ENCODE measurements at regions not wholly inside any gene's neighbourhood (a gene's known extent, or its start where the extent isn't known, plus 50 kb on each side); places are given as distances from the start of the nearest gene placed in this dataset.

GRCh38 chr5:34500236-34500847, 155.8 kb upstream of the RAI14 start:
- no peak overlapping the region for H3K4me3 ChIP-seq (ENCODE audit: low read depth in 1 of 5, low read length in 5 of 5)
- H3K9ac ChIP-seq (ENCODE audit: low read length in 5 of 5) = no peak overlapping the region
- no peaks in the 10 kb centered on the region for H3K9me3 ChIP-seq (ENCODE audit: control insufficient read depth in 5 of 5, low read length in 5 of 5)
- peaks cover 0 to 18% (median 6%) of the 10 kb centered on the region in 5 donors for H3K27me3 ChIP-seq (ENCODE audit: control insufficient read depth in 5 of 5, insufficient read depth in 4 of 5, low read length in 5 of 5)
- no peaks in the 10 kb centered on the region for H3K36me3 ChIP-seq (ENCODE audit: control insufficient read depth in 5 of 5, insufficient read depth in 5 of 5, low read length in 5 of 5)
- peaks cover 9 to 52% (median 48%) of the 10 kb centered on the region in 5 donors for H3K4me1 ChIP-seq (ENCODE audit: control insufficient read depth in 5 of 5, insufficient read depth in 5 of 5, low read length in 5 of 5)
- no peak overlapping the region for H3K27ac ChIP-seq (ENCODE audit: low read depth, low read length)

- peaks cover 0 to 18% (median 6%) of the 10 kb centered on the region in 5 donors for H3K27me3 ChIP-seq (ENCODE audit: control insufficient read depth in 5 of 5, insufficient read depth in 4 of 5, low read length in 5 of 5)
- no peak overlapping the region for H3K9ac ChIP-seq (ENCODE audit: low read length in 5 of 5)
- peaks cover 0 to 3% (median 0%) of the 10 kb centered on the region in 5 donors for H3K9me3 ChIP-seq (ENCODE audit: control insufficient read depth in 5 of 5, low read length in 5 of 5)
- peaks cover 9 to 50% (median 47%) of the 10 kb centered on the region in 5 donors for H3K4me1 ChIP-seq (ENCODE audit: control insufficient read depth in 5 of 5, insufficient read depth in 5 of 5, low read length in 5 of 5)
- H3K36me3 ChIP-seq (ENCODE audit: control insufficient read depth in 5 of 5, insufficient read depth in 5 of 5, low read length in 5 of 5) = no peaks in the 10 kb centered on the region
- H3K4me3 ChIP-seq (ENCODE audit: low read depth in 1 of 5, low read length in 5 of 5) = no peak overlapping the region
- no peak overlapping the region for H3K27ac ChIP-seq (ENCODE audit: low read depth, low read length)
These were observed 155.1 kb upstream of the RAI14 start for GRCh38 chr5:34501016-34501415.

GRCh38 chr5:34501840-34502239, 154.3 kb upstream of the RAI14 start:
- Histone ChIP-seq H3K9ac (ENCODE audit: low read length in 5 of 5) (no peak overlapping the region), H3K27ac (ENCODE audit: low read depth, low read length) (no peak overlapping the region), H3K36me3 (ENCODE audit: control insufficient read depth in 5 of 5, insufficient read depth in 5 of 5, low read length in 5 of 5) (no peaks in the 10 kb centered on the region), H3K27me3 (ENCODE audit: control insufficient read depth in 5 of 5, insufficient read depth in 4 of 5, low read length in 5 of 5) (peaks cover 0 to 18% (median 6%) of the 10 kb centered on the region in 5 donors), H3K9me3 (ENCODE audit: control insufficient read depth in 5 of 5, low read length in 5 of 5) (peaks cover 0 to 3% (median 0%) of the 10 kb centered on the region in 5 donors), H3K4me3 (ENCODE audit: low read depth in 1 of 5, low read length in 5 of 5) (no peak overlapping the region), H3K4me1 (ENCODE audit: control insufficient read depth in 5 of 5, insufficient read depth in 5 of 5, low read length in 5 of 5) (peaks cover 9 to 42% (median 39%) of the 10 kb centered on the region in 5 donors)

- Histone ChIP-seq H3K4me3 (ENCODE audit: low read depth in 1 of 5, low read length in 5 of 5) (no peak overlapping the region), H3K27ac (ENCODE audit: low read depth, low read length) (no peak overlapping the region), H3K27me3 (ENCODE audit: control insufficient read depth in 5 of 5, insufficient read depth in 4 of 5, low read length in 5 of 5) (peaks cover 0 to 18% (median 6%) of the 10 kb centered on the region in 5 donors), H3K9me3 (ENCODE audit: control insufficient read depth in 5 of 5, low read length in 5 of 5) (peaks cover 0 to 3% (median 0%) of the 10 kb centered on the region in 5 donors), H3K9ac (ENCODE audit: low read length in 5 of 5) (no peak overlapping the region), H3K4me1 (ENCODE audit: control insufficient read depth in 5 of 5, insufficient read depth in 5 of 5, low read length in 5 of 5) (peaks cover 9 to 35% (median 31%) of the 10 kb centered on the region in 5 donors), H3K36me3 (ENCODE audit: control insufficient read depth in 5 of 5, insufficient read depth in 5 of 5, low read length in 5 of 5) (no peaks in the 10 kb centered on the region)
These were observed 153.5 kb upstream of the RAI14 start for GRCh38 chr5:34502581-34502980.

- H3K4me3 ChIP-seq (ENCODE audit: low read depth in 1 of 5, low read length in 5 of 5) = peak overlapping the region in 1 of 5 donors; percentile 8
- H3K27me3 ChIP-seq (ENCODE audit: control insufficient read depth in 5 of 5, insufficient read depth in 4 of 5, low read length in 5 of 5) = peaks cover 0 to 22% (median 6%) of the 10 kb centered on the region in 5 donors
- H3K36me3 ChIP-seq (ENCODE audit: control insufficient read depth in 5 of 5, insufficient read depth in 5 of 5, low read length in 5 of 5) = no peaks in the 10 kb centered on the region
- no peak overlapping the region for H3K27ac ChIP-seq (ENCODE audit: low read depth, low read length)
- H3K9ac ChIP-seq (ENCODE audit: low read length in 5 of 5) = no peak overlapping the region
- H3K4me1 ChIP-seq (ENCODE audit: control insufficient read depth in 5 of 5, insufficient read depth in 5 of 5, low read length in 5 of 5) = peaks cover 8 to 31% (median 24%) of the 10 kb centered on the region in 5 donors
- peaks cover 0 to 8% (median 0%) of the 10 kb centered on the region in 5 donors for H3K9me3 ChIP-seq (ENCODE audit: control insufficient read depth in 5 of 5, low read length in 5 of 5)
These were observed 152.5 kb upstream of the RAI14 start for GRCh38 chr5:34503379-34504253.

GRCh38 chr5:34504967-34505366, 151.2 kb upstream of the RAI14 start:
- no peak overlapping the region for H3K27ac ChIP-seq (ENCODE audit: low read depth, low read length)
- peaks cover 0 to 8% (median 0%) of the 10 kb centered on the region in 5 donors for H3K9me3 ChIP-seq (ENCODE audit: control insufficient read depth in 5 of 5, low read length in 5 of 5)

GRCh38 chr5:34505731-34506130, 150.4 kb upstream of the RAI14 start:
- Histone ChIP-seq H3K4me1 (ENCODE audit: control insufficient read depth in 5 of 5, insufficient read depth in 5 of 5, low read length in 5 of 5) (peaks cover 3 to 21% (median 17%) of the 10 kb centered on the region in 5 donors), H3K27me3 (ENCODE audit: control insufficient read depth in 5 of 5, insufficient read depth in 4 of 5, low read length in 5 of 5) (peaks cover 0 to 19% (median 4%) of the 10 kb centered on the region in 5 donors), H3K27ac (ENCODE audit: low read depth, low read length) (no peak overlapping the region), H3K9ac (ENCODE audit: low read length in 5 of 5) (no peak overlapping the region), H3K4me3 (ENCODE audit: low read depth in 1 of 5, low read length in 5 of 5) (no peak overlapping the region), H3K9me3 (ENCODE audit: control insufficient read depth in 5 of 5, low read length in 5 of 5) (peaks cover 0 to 8% (median 0%) of the 10 kb centered on the region in 5 donors), H3K36me3 (ENCODE audit: control insufficient read depth in 5 of 5, insufficient read depth in 5 of 5, low read length in 5 of 5) (no peaks in the 10 kb centered on the region)

More at GRCh38 chr5:34504967-34505366, 151.2 kb upstream of the RAI14 start:
- Histone ChIP-seq H3K4me3 (ENCODE audit: low read depth in 1 of 5, low read length in 5 of 5) (no peak overlapping the region), H3K36me3 (ENCODE audit: control insufficient read depth in 5 of 5, insufficient read depth in 5 of 5, low read length in 5 of 5) (no peaks in the 10 kb centered on the region), H3K4me1 (ENCODE audit: control insufficient read depth in 5 of 5, insufficient read depth in 5 of 5, low read length in 5 of 5) (peaks cover 3 to 24% (median 17%) of the 10 kb centered on the region in 5 donors), H3K27me3 (ENCODE audit: control insufficient read depth in 5 of 5, insufficient read depth in 4 of 5, low read length in 5 of 5) (peaks cover 0 to 19% (median 6%) of the 10 kb centered on the region in 5 donors), H3K9ac (ENCODE audit: low read length in 5 of 5) (no peak overlapping the region)

- Histone ChIP-seq H3K9me3 (ENCODE audit: control insufficient read depth in 5 of 5, low read length in 5 of 5) (peaks cover 0 to 8% (median 0%) of the 10 kb centered on the region in 5 donors), H3K27ac (ENCODE audit: low read depth, low read length) (no peak overlapping the region), H3K27me3 (ENCODE audit: control insufficient read depth in 5 of 5, insufficient read depth in 4 of 5, low read length in 5 of 5) (peaks cover 0 to 8% (median 0%) of the 10 kb centered on the region in 5 donors), H3K9ac (ENCODE audit: low read length in 5 of 5) (no peak overlapping the region), H3K4me3 (ENCODE audit: low read depth in 1 of 5, low read length in 5 of 5) (no peak overlapping the region), H3K4me1 (ENCODE audit: control insufficient read depth in 5 of 5, insufficient read depth in 5 of 5, low read length in 5 of 5) (peaks cover 3 to 17% (median 15%) of the 10 kb centered on the region in 5 donors), H3K36me3 (ENCODE audit: control insufficient read depth in 5 of 5, insufficient read depth in 5 of 5, low read length in 5 of 5) (no peaks in the 10 kb centered on the region)
These were observed 148.2 kb upstream of the RAI14 start for GRCh38 chr5:34507933-34508332.

- no peaks in the 10 kb centered on the region for H3K36me3 ChIP-seq (ENCODE audit: control insufficient read depth in 5 of 5, insufficient read depth in 5 of 5, low read length in 5 of 5)
- peaks cover 0 to 3% (median under 1%) of the 10 kb centered on the region in 5 donors for H3K4me1 ChIP-seq (ENCODE audit: control insufficient read depth in 5 of 5, insufficient read depth in 5 of 5, low read length in 5 of 5)
- no peak overlapping the region for H3K27ac ChIP-seq (ENCODE audit: low read depth, low read length)
- H3K27me3 ChIP-seq (ENCODE audit: control insufficient read depth in 5 of 5, insufficient read depth in 4 of 5, low read length in 5 of 5) = peaks cover 0 to 7% (median 0%) of the 10 kb centered on the region in 5 donors
- H3K4me3 ChIP-seq (ENCODE audit: low read depth in 1 of 5, low read length in 5 of 5) = no peak overlapping the region
- H3K9ac ChIP-seq (ENCODE audit: low read length in 5 of 5) = no peak overlapping the region
- peaks cover 0 to 8% (median 0%) of the 10 kb centered on the region in 5 donors for H3K9me3 ChIP-seq (ENCODE audit: control insufficient read depth in 5 of 5, low read length in 5 of 5)
These were observed 146.7 kb upstream of the RAI14 start for GRCh38 chr5:34509392-34509791.

- no peaks in the 10 kb centered on the region for H3K36me3 ChIP-seq (ENCODE audit: control insufficient read depth in 5 of 5, insufficient read depth in 5 of 5, low read length in 5 of 5)
- peaks cover 0 to 3% (median 0%) of the 10 kb centered on the region in 5 donors for H3K4me1 ChIP-seq (ENCODE audit: control insufficient read depth in 5 of 5, insufficient read depth in 5 of 5, low read length in 5 of 5)
- no peak overlapping the region for H3K4me3 ChIP-seq (ENCODE audit: low read depth in 1 of 5, low read length in 5 of 5)
- H3K27me3 ChIP-seq (ENCODE audit: control insufficient read depth in 5 of 5, insufficient read depth in 4 of 5, low read length in 5 of 5) = peaks cover 0 to 4% (median 0%) of the 10 kb centered on the region in 5 donors
- H3K27ac ChIP-seq (ENCODE audit: low read depth, low read length) = no peak overlapping the region
- peaks cover 0 to 8% (median 0%) of the 10 kb centered on the region in 5 donors for H3K9me3 ChIP-seq (ENCODE audit: control insufficient read depth in 5 of 5, low read length in 5 of 5)
- no peak overlapping the region for H3K9ac ChIP-seq (ENCODE audit: low read length in 5 of 5)
These were observed 146.1 kb upstream of the RAI14 start for GRCh38 chr5:34510002-34510401.
